Liver (tissue), 3 donors: ENCODE measurements at regions not wholly inside any gene's neighbourhood (a gene's known extent, or its start where the extent isn't known, plus 50 kb on each side); places are given as distances from the start of the nearest gene placed in this dataset.

Experiments used
- CTCF ChIP-seq: fragments of 150-350 bp; IDR thresholded peaks from 2 replicates; pipeline ENCODE4 v1.5.1; 2017; ENCODE audit warnings: improper control_type of control experiment, low read depth, low read length; ENCODE audit not compliant: missing input control
- FOXA1 ChIP-seq: IDR thresholded peaks from 2 replicates; pipeline ENCODE4 v1.6.1; 2016; ENCODE audit warnings: antibody characterized with exemption
- GABPA ChIP-seq, 2 donors: IDR thresholded peaks in 1 of 2; conservative IDR thresholded peaks in 1 of 2; 2 replicates each; pipeline ENCODE4 v1.6.1; 2016; ENCODE audit warnings: antibody characterized with exemption in 2 of 2, mild to moderate bottlenecking in 1 of 2, moderate library complexity in 1 of 2
- JUND ChIP-seq, 2 donors: IDR thresholded peaks; 2 replicates each; pipeline ENCODE4 v1.6.1; 2016; ENCODE audit warnings: antibody characterized with exemption in 2 of 2
- NR2F2 ChIP-seq: IDR thresholded peaks from 2 replicates; pipeline ENCODE4 v1.6.1; 2016; ENCODE audit warnings: antibody characterized with exemption
- RAD21 ChIP-seq, 2 donors: IDR thresholded peaks; 2 replicates each; pipeline ENCODE4 v1.6.1; 2016; ENCODE audit warnings: antibody characterized with exemption in 2 of 2, mild to moderate bottlenecking in 2 of 2
- RXRA ChIP-seq, 2 donors: IDR thresholded peaks; 2 replicates each; pipeline ENCODE4 v1.6.1; 2017 to 2018; ENCODE audit warnings: antibody characterized with exemption in 2 of 2, mild to moderate bottlenecking in 1 of 2
- SP1 ChIP-seq: IDR thresholded peaks from 2 replicates; pipeline ENCODE4 v1.6.1; 2018; ENCODE audit warnings: antibody characterized with exemption, mild to moderate bottlenecking
- YY1 ChIP-seq: IDR thresholded peaks from 2 replicates; pipeline ENCODE4 v1.6.1; 2016; ENCODE audit warnings: antibody characterized with exemption, mild to moderate bottlenecking
- TF ChIP-seq, protein P1 (sequence below): IDR thresholded peaks from 2 replicates; pipeline ENCODE4 v1.6.1; 2016; ENCODE audit warnings: antibody characterized with exemption
- TF ChIP-seq, protein P2 (sequence below): IDR thresholded peaks from 2 replicates; pipeline ENCODE4 v1.6.1; 2016; ENCODE audit warnings: antibody characterized with exemption, mild to moderate bottlenecking
- donor health status: healthy.
- donor health status: healthy.

- no peak for TF ChIP-seq CTCF
- no peak for TF ChIP-seq JUND (IDR thresholded peaks at IDR 0.05)
- no peak for TF ChIP-seq FOXA1
- TF ChIP-seq, protein P1, sequence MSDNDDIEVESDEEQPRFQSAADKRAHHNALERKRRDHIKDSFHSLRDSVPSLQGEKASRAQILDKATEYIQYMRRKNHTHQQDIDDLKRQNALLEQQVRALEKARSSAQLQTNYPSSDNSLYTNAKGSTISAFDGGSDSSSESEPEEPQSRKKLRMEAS, result no peak
- TF ChIP-seq, protein P2, sequence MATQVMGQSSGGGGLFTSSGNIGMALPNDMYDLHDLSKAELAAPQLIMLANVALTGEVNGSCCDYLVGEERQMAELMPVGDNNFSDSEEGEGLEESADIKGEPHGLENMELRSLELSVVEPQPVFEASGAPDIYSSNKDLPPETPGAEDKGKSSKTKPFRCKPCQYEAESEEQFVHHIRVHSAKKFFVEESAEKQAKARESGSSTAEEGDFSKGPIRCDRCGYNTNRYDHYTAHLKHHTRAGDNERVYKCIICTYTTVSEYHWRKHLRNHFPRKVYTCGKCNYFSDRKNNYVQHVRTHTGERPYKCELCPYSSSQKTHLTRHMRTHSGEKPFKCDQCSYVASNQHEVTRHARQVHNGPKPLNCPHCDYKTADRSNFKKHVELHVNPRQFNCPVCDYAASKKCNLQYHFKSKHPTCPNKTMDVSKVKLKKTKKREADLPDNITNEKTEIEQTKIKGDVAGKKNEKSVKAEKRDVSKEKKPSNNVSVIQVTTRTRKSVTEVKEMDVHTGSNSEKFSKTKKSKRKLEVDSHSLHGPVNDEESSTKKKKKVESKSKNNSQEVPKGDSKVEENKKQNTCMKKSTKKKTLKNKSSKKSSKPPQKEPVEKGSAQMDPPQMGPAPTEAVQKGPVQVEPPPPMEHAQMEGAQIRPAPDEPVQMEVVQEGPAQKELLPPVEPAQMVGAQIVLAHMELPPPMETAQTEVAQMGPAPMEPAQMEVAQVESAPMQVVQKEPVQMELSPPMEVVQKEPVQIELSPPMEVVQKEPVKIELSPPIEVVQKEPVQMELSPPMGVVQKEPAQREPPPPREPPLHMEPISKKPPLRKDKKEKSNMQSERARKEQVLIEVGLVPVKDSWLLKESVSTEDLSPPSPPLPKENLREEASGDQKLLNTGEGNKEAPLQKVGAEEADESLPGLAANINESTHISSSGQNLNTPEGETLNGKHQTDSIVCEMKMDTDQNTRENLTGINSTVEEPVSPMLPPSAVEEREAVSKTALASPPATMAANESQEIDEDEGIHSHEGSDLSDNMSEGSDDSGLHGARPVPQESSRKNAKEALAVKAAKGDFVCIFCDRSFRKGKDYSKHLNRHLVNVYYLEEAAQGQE, result no peak
- no peak for TF ChIP-seq YY1
- TF ChIP-seq RAD21 (IDR thresholded peaks at IDR 0.05), result no peak
- TF ChIP-seq SP1, result no peak
- TF ChIP-seq RXRA (IDR thresholded peaks at IDR 0.05), result no peak
- TF ChIP-seq GABPA (IDR thresholded peaks at IDR 0.05 in 1 of 2, conservative IDR thresholded peaks at IDR 0.05 in 1 of 2), result no peak
- TF ChIP-seq NR2F2, result no peak
These were observed 206.4 kb downstream of the ENC1 start for GRCh38 chr5:74433896-74434829.
